ENCODE measurements at regions not wholly inside any gene's neighbourhood (a gene's known extent, or its start where the extent isn't known, plus 50 kb on each side); places are given as distances from the start of the nearest gene placed in this dataset.

GRCh38 chr12:84741031-84741430, 171.6 kb downstream of the SLC6A15 start:
- no peak for DNase-seq

- no peak for DNase-seq
These were observed 172.0 kb downstream of the SLC6A15 start for GRCh38 chr12:84740602-84741001.

GRCh38 chr12:84738481-84738972, 174.1 kb downstream of the SLC6A15 start:
- no peak for DNase-seq

- no peak for DNase-seq
These were observed 179.7 kb downstream of the SLC6A15 start for GRCh38 chr12:84732828-84733340.

- no peak for DNase-seq
These were observed 181.9 kb downstream of the SLC6A15 start for GRCh38 chr12:84730561-84731162.

- no peak for DNase-seq
These were observed 184.6 kb downstream of the SLC6A15 start for GRCh38 chr12:84727961-84728360.

- DNase-seq = no peak
These were observed 185.8 kb downstream of the SLC6A15 start for GRCh38 chr12:84726780-84727179.

GRCh38 chr12:84723988-84724387, 188.6 kb downstream of the SLC6A15 start:
- no peak for DNase-seq

- DNase-seq = no peak
These were observed 192.6 kb downstream of the SLC6A15 start for GRCh38 chr12:84719997-84720396.

GRCh38 chr12:84718906-84719305, 193.7 kb downstream of the SLC6A15 start:
- no peak for DNase-seq

GRCh38 chr12:84712747-84713146, 199.9 kb downstream of the SLC6A15 start:
- DNase-seq = no peak

GRCh38 chr12:84706374-84706773, 206.2 kb downstream of the SLC6A15 start:
- DNase-seq = no peak

- no peak for DNase-seq
These were observed 207.7 kb downstream of the SLC6A15 start for GRCh38 chr12:84704856-84705255.

- no peak for DNase-seq
These were observed 210.6 kb downstream of the SLC6A15 start for GRCh38 chr12:84702001-84702400.

- no peak for DNase-seq
These were observed 211.6 kb downstream of the SLC6A15 start for GRCh38 chr12:84701041-84701440.

- no peak for DNase-seq
These were observed 213.8 kb downstream of the SLC6A15 start for GRCh38 chr12:84698576-84699333.

- no peak for DNase-seq
These were observed 215.6 kb downstream of the SLC6A15 start for GRCh38 chr12:84696908-84697540.

GRCh38 chr12:84696281-84696680, 216.3 kb downstream of the SLC6A15 start:
- DNase-seq = no peak

GRCh38 chr12:84694116-84694515, 218.5 kb downstream of the SLC6A15 start:
- no peak for DNase-seq

- no peak for DNase-seq
These were observed 220.5 kb downstream of the SLC6A15 start for GRCh38 chr12:84692071-84692470.

GRCh38 chr12:84691266-84691665, 221.3 kb downstream of the SLC6A15 start:
- DNase-seq = no peak

- DNase-seq = no peak
These were observed 223.0 kb downstream of the SLC6A15 start for GRCh38 chr12:84689638-84690037.

GRCh38 chr12:84685379-84685778, 227.2 kb downstream of the SLC6A15 start:
- no peak for DNase-seq

- DNase-seq = no peak
These were observed 235.8 kb downstream of the SLC6A15 start for GRCh38 chr12:84676787-84677186.

All from inflammatory macrophage (primary cell).